ENCODE measurements at regions not wholly inside any gene's neighbourhood (a gene's known extent, or its start where the extent isn't known, plus 50 kb on each side); places are given as distances from the start of the nearest gene placed in this dataset.
"Not testable (repeated sequence)": the region's sequence is repeated elsewhere in the genome, so short reads cannot be mapped to it uniquely, and the experiment has no call there.

DNA sequence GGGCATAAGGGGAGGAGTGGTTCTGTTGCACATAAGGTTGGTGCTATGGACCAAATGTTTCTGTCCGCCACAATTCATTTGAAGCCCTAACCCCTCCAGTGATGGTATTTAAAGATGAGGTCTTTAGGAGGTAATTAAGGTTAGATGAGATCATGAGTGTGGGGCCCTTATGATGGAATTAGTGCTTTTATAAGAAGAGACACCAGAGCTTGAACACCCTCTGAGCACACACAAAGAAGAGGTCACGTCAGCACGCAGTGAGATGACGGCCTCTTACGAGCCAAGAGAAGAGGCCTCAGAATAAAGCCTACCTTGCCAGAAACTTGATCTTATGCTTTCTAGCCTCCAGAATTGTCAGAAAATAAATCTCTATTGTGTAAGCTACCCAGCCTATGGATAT, 386.4 kb upstream of the CYRIA start:
- no peak overlapping the region for H3K4me3 ChIP-seq

DNA sequence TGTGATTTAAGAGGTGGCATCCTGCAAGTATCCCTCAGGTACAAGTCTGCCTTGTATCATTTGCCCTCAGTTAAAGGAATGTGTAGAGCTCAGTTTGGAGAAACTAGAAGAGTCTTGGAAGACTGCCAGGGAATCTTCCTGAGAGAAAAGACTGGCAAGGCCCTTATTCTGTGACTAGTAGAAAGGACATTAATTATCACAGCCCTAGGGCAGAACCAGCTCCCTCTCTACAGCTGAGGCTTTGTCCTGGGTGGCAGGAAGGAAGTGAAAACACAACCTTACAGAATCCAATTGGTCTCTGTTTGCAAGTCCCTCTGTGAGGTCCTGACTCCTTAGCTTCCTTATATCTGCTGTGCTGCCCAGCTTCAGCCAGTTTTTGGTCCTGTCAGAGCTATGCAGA, 385.9 kb upstream of the CYRIA start:
- Histone ChIP-seq H3K4me3 (no peak overlapping the region), H3K27ac (no peak overlapping the region)

More for the DNA sequence above, 386.4 kb upstream of the CYRIA start:
- H3K27ac ChIP-seq: no peak overlapping the region

DNA sequence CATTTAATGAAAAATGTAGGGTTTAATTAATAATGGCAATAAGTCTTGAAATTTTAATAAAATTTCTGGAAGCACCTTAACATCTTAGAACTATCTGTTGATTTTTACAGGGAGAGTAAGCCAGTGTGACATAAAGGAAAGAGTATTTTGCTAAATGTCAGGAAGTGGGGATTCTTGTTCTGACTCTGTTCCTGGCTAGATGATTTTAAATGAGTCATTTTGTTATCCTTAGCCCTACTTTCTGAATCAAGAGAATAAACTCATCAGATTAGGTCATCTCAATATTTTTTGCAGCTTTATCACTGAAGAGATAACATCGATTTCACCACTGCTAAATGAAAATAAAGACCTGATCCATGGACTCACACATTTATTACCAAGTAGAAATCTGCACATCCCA, 377.5 kb upstream of the CYRIA start:
- no peak overlapping the region for H3K27ac ChIP-seq
- no peak overlapping the region for H3K4me3 ChIP-seq

DNA sequence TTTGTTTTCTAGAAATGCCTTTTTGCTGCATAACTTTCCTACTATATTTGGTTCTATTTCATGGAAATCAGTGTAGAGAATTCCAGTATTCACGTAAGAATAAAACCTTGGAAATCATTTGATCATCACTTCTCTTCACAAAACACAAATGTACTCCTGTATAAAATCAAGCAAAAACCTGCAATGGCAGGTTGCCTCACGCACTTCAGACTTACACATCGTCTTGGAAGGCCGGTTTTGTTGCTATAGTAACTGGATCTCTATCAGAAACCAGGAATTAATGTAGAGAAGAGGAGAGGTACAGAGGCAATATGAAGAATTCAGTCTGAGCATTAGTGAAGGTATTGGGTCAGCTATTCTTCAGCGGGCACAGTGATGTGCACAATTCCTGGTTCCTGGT, 370.7 kb upstream of the CYRIA start:
- Histone ChIP-seq H3K4me3 (no peak overlapping the region), H3K27ac (no peak overlapping the region)

DNA sequence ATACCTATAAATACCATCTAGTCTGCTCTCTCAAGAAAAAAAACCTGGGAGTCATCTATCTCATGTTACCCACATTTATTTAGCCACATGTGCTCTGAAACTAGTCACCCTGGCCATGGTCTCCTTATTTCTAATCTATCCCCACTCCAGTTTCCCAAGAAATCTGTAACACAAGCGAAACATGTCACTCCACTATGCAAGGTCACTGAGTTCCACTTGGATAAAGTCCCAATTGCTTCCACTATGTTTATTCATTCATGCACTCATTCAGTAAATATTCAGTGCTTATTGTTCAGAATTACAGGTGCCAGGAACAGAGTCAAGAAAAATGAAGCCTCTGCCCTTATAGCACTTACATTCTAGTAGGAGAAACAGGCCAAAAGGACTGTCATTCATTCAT, 369.4 kb upstream of the CYRIA start:
- Histone ChIP-seq H3K27ac (no peak overlapping the region), H3K4me3 (no peak overlapping the region)

DNA sequence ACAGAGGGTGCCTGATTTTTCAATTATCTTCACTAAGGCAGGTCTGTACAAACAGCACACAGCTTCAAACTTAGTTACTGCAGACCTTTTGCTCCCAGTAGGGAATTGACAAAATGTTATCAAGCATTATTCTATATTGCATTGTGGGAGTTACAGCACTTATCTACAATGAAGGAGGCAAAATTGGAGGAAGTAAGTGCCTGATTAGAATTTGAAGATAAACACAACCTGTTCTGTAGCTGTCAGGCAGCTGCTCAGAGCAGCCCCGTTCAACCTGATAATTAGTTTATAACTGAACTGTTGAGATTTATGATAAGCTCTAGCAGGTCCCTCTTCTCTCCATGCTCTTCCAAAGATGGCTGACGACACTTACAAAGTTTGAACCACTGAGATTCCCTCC, 364.4 kb upstream of the CYRIA start:
- Histone ChIP-seq H3K27ac (no peak overlapping the region), H3K4me3 (no peak overlapping the region)

DNA sequence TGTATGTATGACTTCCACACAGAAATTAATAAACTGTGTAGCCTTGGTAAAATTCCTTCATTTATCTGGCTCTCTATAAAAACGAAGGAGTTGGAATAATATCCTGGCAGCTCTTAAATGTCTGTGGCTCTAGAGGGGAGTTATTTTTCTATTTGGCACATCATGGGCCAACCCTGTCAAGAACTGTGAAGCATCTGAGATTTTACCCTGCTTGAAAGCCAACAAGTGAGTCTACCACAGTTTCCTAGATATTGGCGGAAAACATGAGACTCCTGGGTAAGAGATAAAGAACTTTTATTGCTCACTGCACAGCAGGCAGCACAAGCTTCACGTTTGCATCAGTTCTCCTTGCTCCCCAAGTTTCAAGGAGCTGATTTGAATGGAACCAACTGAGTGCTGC, 346.7 kb upstream of the CYRIA start:
- H3K27ac ChIP-seq: no peak overlapping the region

DNA sequence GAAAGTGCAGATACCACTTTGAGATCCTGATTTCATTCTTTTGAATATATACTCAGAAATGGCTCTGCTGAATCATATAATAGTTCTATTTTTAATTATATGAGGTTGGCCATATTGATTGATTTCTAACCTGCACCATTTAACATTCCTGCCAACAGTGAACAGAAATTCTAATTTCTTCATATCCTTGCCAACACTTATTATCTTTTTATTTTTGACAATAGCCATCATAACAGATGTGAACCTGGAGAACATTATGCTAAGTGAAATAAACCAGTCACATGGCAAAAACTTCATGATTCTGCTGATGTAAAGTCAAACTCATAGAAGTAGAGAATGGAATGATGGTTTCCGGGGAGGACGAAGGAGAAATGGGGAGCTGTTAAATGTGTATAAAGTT, 344.5 kb upstream of the CYRIA start:
- Histone ChIP-seq H3K4me3 (no peak overlapping the region), H3K27ac (no peak overlapping the region)

More for the DNA sequence above, 346.7 kb upstream of the CYRIA start:
- no peak overlapping the region for H3K4me3 ChIP-seq

DNA sequence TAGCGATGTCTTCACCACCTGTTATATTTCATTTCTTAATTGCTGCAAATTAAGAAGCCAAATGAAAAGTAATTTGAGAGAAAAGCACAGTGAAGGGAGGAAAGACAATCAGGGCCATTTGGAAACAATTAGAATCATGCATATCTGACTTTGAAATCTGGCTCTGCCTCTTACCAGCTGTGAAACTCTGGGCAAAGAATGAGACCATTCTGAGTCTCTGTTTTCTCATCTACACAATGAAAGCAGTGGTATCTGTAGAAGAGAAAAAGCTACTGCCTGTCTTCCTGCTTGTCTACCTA, 334.5 kb upstream of the CYRIA start:
- Histone ChIP-seq H3K4me3 (no peak overlapping the region), H3K27ac (no peak overlapping the region)

DNA sequence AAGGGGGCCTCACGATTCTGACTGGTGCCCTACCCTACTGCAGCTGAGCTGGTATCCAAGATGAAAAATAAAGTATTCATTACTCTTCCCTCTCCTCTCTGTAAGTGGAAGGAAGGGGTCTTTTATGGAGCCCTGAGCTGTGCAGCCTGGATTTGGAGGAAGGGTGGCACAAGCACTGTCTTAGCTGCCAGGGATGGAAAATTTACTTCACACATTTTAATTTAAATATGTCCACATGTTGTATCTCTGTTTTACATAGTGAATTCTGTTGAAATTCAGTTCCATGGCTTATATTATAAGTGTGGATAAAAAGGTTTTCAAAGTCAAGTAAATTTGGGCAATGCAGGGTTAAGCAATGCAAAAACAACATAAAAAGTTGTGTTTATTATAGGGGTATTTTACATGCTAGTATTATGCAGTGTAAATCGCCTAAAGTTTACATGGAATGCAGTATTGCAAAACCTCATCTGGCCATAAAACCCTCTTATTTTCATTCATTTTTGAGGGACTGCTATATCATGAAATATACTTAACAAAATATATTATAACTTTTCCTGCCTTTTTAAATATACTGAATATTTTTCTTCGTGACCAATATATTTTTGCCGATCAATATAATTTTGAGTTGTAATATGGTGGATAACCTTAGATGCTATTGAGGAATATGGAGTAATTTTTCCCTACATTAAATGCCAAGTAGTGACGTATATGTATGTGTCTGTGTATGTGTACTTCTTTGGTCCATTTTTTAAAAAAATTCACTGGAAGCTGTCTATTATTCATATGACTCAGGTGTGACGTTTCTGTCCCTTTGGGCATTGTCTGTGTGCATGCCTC, 333.9 kb upstream of the CYRIA start:
- no peak overlapping the region for H3K4me3 ChIP-seq
- no peak overlapping the region for H3K27ac ChIP-seq

DNA sequence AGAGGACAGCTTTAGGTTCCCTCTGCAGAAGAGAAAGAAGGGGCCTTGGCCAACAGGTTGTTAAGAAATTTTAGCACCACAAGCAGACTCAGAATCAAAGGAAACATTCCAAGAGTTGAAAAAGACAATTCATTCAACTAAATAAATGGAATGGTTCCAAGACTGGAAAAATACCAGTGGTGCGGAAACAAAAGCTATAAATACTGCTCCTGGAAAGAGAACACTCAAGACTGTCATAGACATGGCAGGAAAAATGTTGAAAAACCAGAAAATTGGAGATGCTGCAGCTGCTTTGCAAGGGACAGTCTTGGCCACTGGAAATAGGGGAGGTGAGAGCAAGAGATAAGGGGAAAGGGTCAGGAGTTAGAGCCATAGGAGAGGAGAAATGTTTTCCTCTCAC, 312.7 kb upstream of the CYRIA start:
- Histone ChIP-seq H3K27ac (no peak overlapping the region), H3K4me3 (no peak overlapping the region)

DNA sequence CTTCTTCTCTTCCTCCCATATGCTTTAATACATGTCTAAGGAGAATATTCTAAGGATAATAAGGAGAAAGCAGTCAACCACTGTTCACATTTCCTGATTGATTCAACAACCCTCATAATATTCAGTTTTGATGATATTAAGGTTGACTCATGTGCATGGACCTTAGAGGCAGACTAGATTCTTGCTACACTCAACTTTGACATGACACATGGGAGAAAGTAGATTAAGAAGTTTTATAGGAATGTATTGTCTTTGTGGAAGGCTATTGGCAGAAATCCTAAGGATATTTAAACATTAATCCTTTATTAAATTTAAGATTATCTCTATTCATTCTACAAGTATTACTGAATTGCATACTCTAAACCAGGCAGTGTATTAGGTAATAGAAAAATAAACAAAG, 309.1 kb upstream of the CYRIA start:
- no peak overlapping the region for H3K4me3 ChIP-seq
- H3K27ac ChIP-seq: peak overlapping the region in 1 of 21 experiments; percentile 9

DNA sequence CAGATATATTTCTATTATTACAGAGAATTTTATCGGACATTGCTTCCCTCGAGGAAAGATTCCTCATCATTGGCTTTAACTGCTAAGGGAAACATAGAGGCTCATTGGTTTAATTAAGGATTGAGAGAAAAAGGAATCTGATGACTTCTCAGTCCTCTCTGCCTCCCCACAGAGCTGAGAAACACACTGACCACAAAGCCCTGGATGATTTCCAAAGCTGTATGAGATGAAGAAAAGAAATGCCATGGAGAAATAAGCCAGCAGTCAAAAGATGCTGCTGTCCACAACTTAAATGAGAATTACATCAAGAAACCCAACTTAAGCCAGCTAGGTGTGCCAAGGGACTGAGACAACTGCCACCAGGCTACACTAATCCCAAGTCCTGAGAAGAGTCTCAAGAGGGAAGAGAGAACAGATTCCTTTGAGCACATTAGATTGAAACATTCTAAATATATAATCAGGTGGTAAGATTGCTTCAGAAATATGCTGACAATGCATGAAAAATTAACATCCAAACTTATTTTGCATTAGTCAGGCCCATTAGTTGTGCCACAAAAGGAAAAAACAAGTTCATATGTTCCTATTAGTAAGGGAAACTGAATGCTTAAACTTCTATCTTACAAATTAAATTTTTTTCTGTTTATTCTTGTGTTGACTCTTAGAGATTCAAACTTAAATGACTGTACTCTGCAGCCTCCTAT, 308.1 kb upstream of the CYRIA start:
- H3K27ac ChIP-seq: no peak overlapping the region
- H3K4me3 ChIP-seq: no peak overlapping the region

DNA sequence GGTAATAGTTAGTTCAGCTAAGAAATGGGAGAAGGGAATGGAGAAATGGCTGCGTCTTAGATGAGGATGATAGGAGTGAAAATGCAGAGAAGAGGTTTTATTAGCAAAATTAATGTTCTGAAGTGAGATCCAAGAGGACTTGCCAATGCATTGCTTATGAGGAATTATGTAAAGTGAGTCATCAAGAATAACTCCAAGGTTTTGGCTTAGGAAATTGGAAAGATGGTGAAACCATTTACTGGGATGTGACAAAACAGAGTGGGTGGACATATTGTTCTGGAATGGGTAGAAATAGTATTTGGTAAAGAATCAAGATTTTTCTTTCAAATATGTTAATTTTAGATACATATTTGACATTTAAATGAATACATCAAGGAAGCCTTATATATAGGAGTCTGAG, 306.6 kb upstream of the CYRIA start:
- H3K27ac ChIP-seq: no peak overlapping the region
- no peak overlapping the region for H3K4me3 ChIP-seq

DNA sequence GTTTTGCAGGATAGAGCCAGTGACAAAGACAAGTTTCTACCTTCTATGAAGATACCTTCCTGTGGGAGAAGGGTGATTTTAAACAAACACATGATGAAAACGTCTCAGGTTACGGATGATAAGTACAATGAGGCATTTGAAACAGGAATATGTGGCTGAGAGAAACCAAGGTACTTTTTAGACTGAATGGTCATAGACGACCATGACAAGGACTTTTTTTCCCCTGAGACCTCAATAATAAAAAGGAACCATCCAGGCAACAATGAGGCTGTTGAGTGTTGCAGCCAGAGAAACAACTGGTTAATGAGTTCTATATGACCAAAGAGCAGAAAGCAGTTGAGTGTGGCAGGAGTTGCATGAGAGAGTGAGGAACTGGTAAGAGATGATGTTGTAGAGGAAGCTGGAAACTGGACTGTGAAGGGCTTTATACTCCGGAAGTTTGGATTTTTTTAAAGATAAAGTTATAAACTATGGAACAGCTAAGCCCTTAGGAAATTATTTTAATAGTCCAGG, 306.1 kb upstream of the CYRIA start:
- H3K27ac ChIP-seq: no peak overlapping the region
- H3K4me3 ChIP-seq: no peak overlapping the region

DNA sequence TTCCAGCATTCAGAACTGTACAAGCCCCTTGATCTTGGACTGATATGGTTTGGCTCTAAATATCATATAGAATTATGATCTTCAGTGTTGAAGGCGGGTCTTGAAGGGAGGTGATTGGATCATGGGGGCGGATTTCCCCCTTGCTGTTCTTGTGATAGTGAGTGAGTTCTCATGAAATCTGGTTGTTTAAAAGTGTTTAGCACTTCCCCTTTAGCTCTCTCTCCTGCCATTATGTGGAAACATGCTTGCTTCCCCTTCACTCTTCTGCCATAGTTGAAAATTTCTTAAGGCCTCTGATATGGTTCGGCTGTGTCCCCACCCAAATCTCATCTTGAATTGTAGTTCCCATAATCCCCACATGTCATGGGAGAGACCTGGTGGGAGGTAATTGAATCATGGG, 305.3 kb upstream of the CYRIA start:
- not testable (repeated sequence) for H3K4me3 ChIP-seq

DNA sequence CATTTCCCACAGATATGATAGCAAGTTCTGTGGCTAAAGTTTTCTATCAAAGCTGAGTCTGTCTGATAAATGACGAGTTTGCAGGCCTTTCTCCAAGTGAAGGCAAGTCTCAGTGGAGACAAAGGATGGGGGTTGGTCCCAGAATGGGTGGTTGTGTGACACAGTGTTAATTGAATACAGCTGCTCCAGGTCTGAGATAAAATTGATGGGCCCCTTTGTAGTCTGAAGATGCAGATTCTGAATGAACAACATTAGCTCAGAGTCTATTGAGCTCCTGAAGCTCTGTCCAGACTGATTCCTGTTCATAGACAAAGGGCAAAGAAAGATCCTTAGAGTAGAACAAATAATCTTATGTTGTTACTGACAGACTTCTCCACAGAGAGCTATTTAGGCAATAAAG, 296.9 kb upstream of the CYRIA start:
- no peak overlapping the region for H3K4me3 ChIP-seq

More for the DNA sequence above, 305.3 kb upstream of the CYRIA start:
- H3K27ac ChIP-seq: not testable (repeated sequence)

DNA sequence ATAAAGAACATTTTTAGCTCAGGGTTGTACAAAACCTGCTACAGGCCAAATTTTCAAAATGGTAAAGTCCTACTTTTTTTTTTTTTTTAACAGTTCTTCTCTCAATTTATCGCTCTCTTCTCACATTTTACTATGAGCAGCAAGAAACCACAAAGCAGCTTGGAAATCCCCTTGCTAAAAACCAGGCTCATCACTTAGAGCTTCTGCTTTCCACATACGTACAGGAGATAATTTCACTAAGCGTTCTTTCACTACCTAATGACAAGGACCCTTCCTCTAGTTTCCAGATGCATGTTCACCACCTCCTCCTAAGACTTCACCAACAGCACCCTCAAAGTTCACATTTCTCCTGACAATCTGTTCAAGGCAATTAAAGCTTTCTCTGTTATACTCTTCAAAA, 294.9 kb upstream of the CYRIA start:
- Histone ChIP-seq H3K4me3 (no peak overlapping the region), H3K27ac (no peak overlapping the region)

More for the DNA sequence above, 296.9 kb upstream of the CYRIA start:
- H3K27ac ChIP-seq: no peak overlapping the region

DNA sequence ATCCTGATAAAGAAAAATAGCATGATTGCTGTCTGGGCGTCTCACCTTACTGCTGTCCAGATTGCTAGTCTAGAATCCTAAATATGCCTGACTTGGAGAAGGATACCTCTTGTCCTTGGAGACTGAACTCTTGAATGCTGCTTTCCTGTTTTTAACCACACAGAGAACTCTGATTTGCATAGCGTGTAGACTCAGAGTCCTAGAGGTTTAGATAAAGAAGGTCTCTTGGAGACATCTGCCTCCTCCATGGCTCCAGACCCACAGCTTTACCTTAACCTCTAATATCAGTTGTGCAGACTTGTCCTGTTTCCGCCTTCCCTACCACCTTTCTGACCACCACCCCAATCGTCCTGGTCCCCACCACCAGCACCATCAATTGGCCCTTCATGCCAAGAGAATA, 292.6 kb upstream of the CYRIA start:
- no peak overlapping the region for H3K27ac ChIP-seq
- H3K4me3 ChIP-seq: no peak overlapping the region

DNA sequence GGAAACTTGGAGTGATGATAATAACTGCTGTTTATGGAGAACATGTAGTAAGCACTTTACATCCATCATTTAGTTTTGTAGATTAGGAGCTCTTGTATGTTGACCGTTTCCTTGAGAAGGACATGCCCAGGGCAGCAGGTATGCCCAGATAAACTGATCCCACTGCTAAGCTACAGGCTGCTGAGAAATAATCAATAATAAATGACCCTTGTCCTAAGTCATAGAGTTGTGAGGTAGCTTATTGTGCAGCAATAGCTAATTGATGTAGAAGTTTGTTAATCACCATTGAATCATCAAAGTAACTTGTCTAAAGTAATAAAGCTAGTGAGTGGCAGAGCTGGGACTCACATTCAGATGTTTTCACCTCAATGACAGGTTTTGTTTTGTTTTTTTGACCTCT, 287.2 kb upstream of the CYRIA start:
- no peak overlapping the region for H3K27ac ChIP-seq
- H3K4me3 ChIP-seq: no peak overlapping the region

DNA sequence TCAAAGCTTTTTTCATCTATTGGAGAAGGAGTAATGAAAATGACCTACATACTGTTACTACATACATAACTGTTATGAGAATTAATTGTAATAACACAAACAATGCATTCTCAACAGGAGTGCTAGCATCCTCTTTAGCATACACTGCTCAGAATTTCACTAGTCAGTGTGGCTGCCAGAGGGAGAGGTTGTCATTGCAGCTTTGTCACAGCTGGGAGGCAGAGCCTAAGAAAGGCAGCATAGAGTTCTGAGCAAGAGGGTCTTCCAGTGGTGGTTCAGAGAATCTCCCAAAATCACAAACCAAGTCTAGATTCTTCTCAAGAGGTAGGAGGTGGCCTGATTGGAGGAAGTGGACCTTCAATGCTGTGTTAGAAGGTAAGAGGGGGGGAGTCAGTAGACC, 286.7 kb upstream of the CYRIA start:
- Histone ChIP-seq H3K27ac (no peak overlapping the region), H3K4me3 (no peak overlapping the region)
